Loucy (cell line): ENCODE measurements at regions not wholly inside any gene's neighbourhood (a gene's known extent, or its start where the extent isn't known, plus 50 kb on each side); places are given as distances from the start of the nearest gene placed in this dataset.

Experiments used
- H2AFZ ChIP-seq: fragments of 200-600 bp; sonication (generic); 2 replicates; pipeline ENCODE4 v1.6.0; 2016; ENCODE audit warnings: antibody characterized with exemption, mild to moderate bottlenecking, low read length, moderate library complexity
- H3F3A ChIP-seq: fragments of 200-600 bp; 2 replicates; pipeline ENCODE4 v1.6.0; 2016; ENCODE audit warnings: antibody characterized with exemption, low read depth, mild to moderate bottlenecking
- H3K27me3 ChIP-seq: fragments of 200-600 bp; sonication (generic); 2 replicates; pipeline ENCODE4 v1.6.1; 2014; ENCODE audit warnings: low read length, mild to moderate bottlenecking; ENCODE audit not compliant: insufficient read depth, poor library complexity, severe bottlenecking
- H3K36me3 ChIP-seq: fragments of 200-600 bp; sonication (generic); 2 replicates; pipeline ENCODE4 v1.6.1; 2016; ENCODE audit warnings: low read length; ENCODE audit not compliant: insufficient read depth
- H3K4me1 ChIP-seq: fragments of 200-600 bp; sonication (generic); 2 replicates; pipeline ENCODE4 v1.5.1; 2014; ENCODE audit warnings: low read length, mild to moderate bottlenecking; ENCODE audit not compliant: insufficient read depth, poor library complexity, severe bottlenecking
- H3K4me2 ChIP-seq: fragments of 200-600 bp; sonication (generic); 2 replicates; pipeline ENCODE4 v1.6.0; 2014; ENCODE audit warnings: antibody characterized with exemption, low read length, low read depth, mild to moderate bottlenecking; ENCODE audit not compliant: poor library complexity, severe bottlenecking
- H3K4me3 ChIP-seq: fragments of 200-600 bp; sonication (generic); 2 replicates; pipeline ENCODE4 v1.5.1; 2014; ENCODE audit warnings: low read length, mild to moderate bottlenecking, mixed read lengths; ENCODE audit not compliant: poor library complexity, severe bottlenecking
- H3K79me2 ChIP-seq: fragments of 200-600 bp; sonication (generic); 2 replicates; pipeline ENCODE4 v1.6.1; 2014; ENCODE audit warnings: low read length; ENCODE audit not compliant: insufficient read depth
- H3K9ac ChIP-seq: fragments of 200-600 bp; sonication (generic); 2 replicates; pipeline ENCODE4 v1.6.0; 2014; ENCODE audit warnings: mild to moderate bottlenecking, low read depth, low read length, moderate library complexity; ENCODE audit not compliant: poor library complexity, severe bottlenecking
- H3K9me2 ChIP-seq: fragments of 200-600 bp; sonication (generic); replicated peaks from 2 replicates; pipeline ENCODE4 v1.6.1; 2016; ENCODE audit warnings: low read depth, low read length, mixed read lengths
- H3K9me3 ChIP-seq: fragments of 200-600 bp; sonication (generic); 2 replicates; pipeline ENCODE4 v1.6.1; 2014; ENCODE audit warnings: mild to moderate bottlenecking, antibody characterized with exemption, low read length, low read depth; ENCODE audit not compliant: insufficient read depth
- H4K20me1 ChIP-seq: fragments of 200-600 bp; sonication (generic); 2 replicates; pipeline ENCODE4 v1.6.0; 2014; ENCODE audit warnings: antibody characterized with exemption, low read length, mild to moderate bottlenecking; ENCODE audit not compliant: insufficient read depth, poor library complexity, severe bottlenecking
- EZH2phosphoT487 ChIP-seq: fragments of 200-600 bp; IDR thresholded peaks from 2 replicates; pipeline ENCODE4 v1.6.1; 2018; ENCODE audit warnings: antibody characterized with exemption, mild to moderate bottlenecking, moderate library complexity, borderline replicate concordance
- TF ChIP-seq, protein P1 (sequence below): fragments of 200-600 bp; sonication (generic); conservative IDR thresholded peaks from 2 replicates; pipeline ENCODE4 v1.5.1; 2014; ENCODE audit warnings: mild to moderate bottlenecking, antibody characterized with exemption, low read length

DNA sequence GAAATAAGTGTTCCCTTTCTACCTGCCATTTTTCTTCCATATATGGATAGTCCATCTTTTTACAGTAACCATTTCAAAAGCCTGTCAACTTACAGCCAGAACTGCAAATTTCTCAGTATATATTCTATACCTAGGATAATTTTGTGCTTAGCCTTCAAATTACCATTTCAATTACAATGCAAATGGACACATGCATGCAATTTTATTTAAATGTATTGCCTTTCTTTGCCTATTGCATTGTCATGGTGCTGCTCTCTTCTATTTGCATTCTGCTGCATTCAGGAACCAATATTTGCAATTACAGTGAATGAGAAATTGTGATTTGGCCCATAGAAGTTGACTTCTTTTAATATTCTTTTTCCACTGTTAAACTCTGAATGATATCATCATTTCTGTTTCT lies 1753.4 kb upstream of the TENM3 start:
- H3K4me3 ChIP-seq: no peak overlapping the region
- no peaks in the 10 kb centered on the region for H4K20me1 ChIP-seq
- H3K9me2 ChIP-seq: no peaks in the 10 kb centered on the region; the same call in 1 of the 2 replicates
- no peaks in the 10 kb centered on the region for H3K4me1 ChIP-seq
- H2AFZ ChIP-seq: no peak overlapping the region
- H3K36me3 ChIP-seq: no peaks in the 10 kb centered on the region
- no peak overlapping the region for H3K9ac ChIP-seq
- no peaks in the 10 kb centered on the region for H3K79me2 ChIP-seq
- TF ChIP-seq, protein P1, sequence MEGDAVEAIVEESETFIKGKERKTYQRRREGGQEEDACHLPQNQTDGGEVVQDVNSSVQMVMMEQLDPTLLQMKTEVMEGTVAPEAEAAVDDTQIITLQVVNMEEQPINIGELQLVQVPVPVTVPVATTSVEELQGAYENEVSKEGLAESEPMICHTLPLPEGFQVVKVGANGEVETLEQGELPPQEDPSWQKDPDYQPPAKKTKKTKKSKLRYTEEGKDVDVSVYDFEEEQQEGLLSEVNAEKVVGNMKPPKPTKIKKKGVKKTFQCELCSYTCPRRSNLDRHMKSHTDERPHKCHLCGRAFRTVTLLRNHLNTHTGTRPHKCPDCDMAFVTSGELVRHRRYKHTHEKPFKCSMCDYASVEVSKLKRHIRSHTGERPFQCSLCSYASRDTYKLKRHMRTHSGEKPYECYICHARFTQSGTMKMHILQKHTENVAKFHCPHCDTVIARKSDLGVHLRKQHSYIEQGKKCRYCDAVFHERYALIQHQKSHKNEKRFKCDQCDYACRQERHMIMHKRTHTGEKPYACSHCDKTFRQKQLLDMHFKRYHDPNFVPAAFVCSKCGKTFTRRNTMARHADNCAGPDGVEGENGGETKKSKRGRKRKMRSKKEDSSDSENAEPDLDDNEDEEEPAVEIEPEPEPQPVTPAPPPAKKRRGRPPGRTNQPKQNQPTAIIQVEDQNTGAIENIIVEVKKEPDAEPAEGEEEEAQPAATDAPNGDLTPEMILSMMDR: no peak
- TF ChIP-seq EZH2phosphoT487: no peak
- no peaks in the 10 kb centered on the region for H3K9me3 ChIP-seq
- H3K4me2 ChIP-seq: no peak overlapping the region
- no peaks in the 10 kb centered on the region for H3F3A ChIP-seq
- no peaks in the 10 kb centered on the region for H3K27me3 ChIP-seq

DNA sequence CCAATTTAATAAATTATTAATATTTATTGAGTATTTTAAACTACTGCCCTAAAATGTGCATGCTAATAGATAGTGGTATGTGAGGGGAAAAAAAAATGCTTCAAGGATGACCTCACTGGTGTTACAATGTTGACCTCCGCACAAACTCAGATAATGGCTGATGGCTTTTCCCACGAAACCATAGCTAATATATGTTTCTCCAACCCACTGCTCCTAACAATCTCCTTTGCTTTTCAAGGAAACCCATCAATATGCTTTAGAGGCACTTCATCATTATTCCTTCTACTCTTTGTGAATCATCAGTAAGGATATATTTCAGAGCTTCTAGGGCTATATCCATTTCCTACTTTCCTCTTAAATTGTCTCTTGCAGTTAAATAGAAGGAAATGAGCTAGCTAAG lies 1752.0 kb upstream of the TENM3 start:
- TF ChIP-seq, protein P1: no peak
- TF ChIP-seq EZH2phosphoT487: no peak
- Histone ChIP-seq H4K20me1 (no peaks in the 10 kb centered on the region), H2AFZ (no peak overlapping the region), H3F3A (no peaks in the 10 kb centered on the region), H3K36me3 (no peaks in the 10 kb centered on the region), H3K9ac (no peak overlapping the region), H3K4me1 (no peaks in the 10 kb centered on the region), H3K27me3 (no peaks in the 10 kb centered on the region), H3K79me2 (no peaks in the 10 kb centered on the region), H3K4me2 (no peak overlapping the region), H3K9me3 (no peaks in the 10 kb centered on the region), H3K4me3 (no peak overlapping the region), H3K9me2 (no peaks in the 10 kb centered on the region; the same call in 1 of the 2 replicates)

DNA sequence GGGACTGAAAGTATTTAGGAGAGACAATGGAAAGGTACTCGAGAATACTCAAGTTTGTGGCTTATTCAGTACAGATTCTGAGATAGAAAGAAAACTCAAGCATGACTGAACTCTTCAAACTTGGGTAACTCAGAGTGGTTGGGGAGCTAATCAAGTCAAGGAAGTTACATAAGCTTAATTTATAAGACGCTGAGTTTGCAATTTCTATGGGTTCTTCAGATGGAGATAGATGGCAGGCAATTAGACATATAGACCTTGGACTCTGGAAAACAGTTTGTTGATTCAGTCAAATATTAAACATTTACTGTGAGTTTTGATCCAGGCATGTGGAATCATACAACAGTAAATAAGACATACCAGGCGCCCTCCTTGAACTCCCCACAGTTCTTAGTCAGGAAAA lies 1749.9 kb upstream of the TENM3 start:
- no peaks in the 10 kb centered on the region for H3K9me3 ChIP-seq
- no peak for TF ChIP-seq EZH2phosphoT487
- TF ChIP-seq, protein P1: no peak
- no peaks in the 10 kb centered on the region for H3K36me3 ChIP-seq
- H3K79me2 ChIP-seq: no peaks in the 10 kb centered on the region
- H3K27me3 ChIP-seq: no peaks in the 10 kb centered on the region
- no peaks in the 10 kb centered on the region; the same call in 1 of the 2 replicates for H3K9me2 ChIP-seq
- no peaks in the 10 kb centered on the region for H3F3A ChIP-seq
- no peaks in the 10 kb centered on the region for H4K20me1 ChIP-seq
- H3K4me2 ChIP-seq: no peak overlapping the region
- no peak overlapping the region for H3K4me3 ChIP-seq
- no peak overlapping the region for H2AFZ ChIP-seq
- no peaks in the 10 kb centered on the region for H3K4me1 ChIP-seq
- H3K9ac ChIP-seq: no peak overlapping the region
